ENCODE measurements at regions not wholly inside any gene's neighbourhood (a gene's known extent, or its start where the extent isn't known, plus 50 kb on each side); places are given as distances from the start of the nearest gene placed in this dataset.

- Histone ChIP-seq H3K9me3 (ENCODE audit: low read length) (no peaks in the 10 kb centered on the region), H3K79me2 (ENCODE audit: low read length) (no peaks in the 10 kb centered on the region), H3K27ac (ENCODE audit: low read length) (no peak overlapping the region), H3K27me3 (ENCODE audit: low read length) (no peaks in the 10 kb centered on the region), H4K20me1 (ENCODE audit: low read length) (no peaks in the 10 kb centered on the region), H3K36me3 (ENCODE audit: low read depth, low read length) (no peaks in the 10 kb centered on the region), H3K4me1 (ENCODE audit: insufficient read depth, low read length) (peaks cover 50% of the 10 kb centered on the region), H3K4me3 (ENCODE audit: low read length) (no peak overlapping the region), H2AFZ (ENCODE audit: low read length) (no peak overlapping the region), H3K4me2 (ENCODE audit: low read length) (no peak overlapping the region), H3K9ac (ENCODE audit: low read length) (no peak overlapping the region), H3K9me2 (replicated peaks; ENCODE audit: low read length) (no peaks in the 10 kb centered on the region), H3F3A (ENCODE audit: low read length, unreplicated experiment) (peaks cover 8% of the 10 kb centered on the region)
- no TSS peak for BruUV-seq (replicated peaks)
- ChIA-PET CTCF (no interaction called here), POLR2A (ENCODE audit: unreplicated experiment) (no interaction called here)
- intact Hi-C loops (cut with micrococcal nuclease), result no loop called here
- no peak for TF ChIP-seq EZH2 (IDR thresholded peaks at IDR 0.05; ENCODE audit: low read length, unreplicated experiment)
- ATAC-seq (no peak), DNase-seq (peak; percentile 25)
These were observed 856.8 kb upstream of the ACVR2A start for GRCh38 chr2:146987996-146988395.

GRCh38 chr2:146986161-146986560 is 858.7 kb upstream of the ACVR2A start:
- H3F3A ChIP-seq (ENCODE audit: low read length, unreplicated experiment), result peaks cover 8% of the 10 kb centered on the region
- DNase-seq (peak; percentile 81), ATAC-seq (peak; percentile 85)
- no peaks in the 10 kb centered on the region for H3K9me2 ChIP-seq (replicated peaks; ENCODE audit: low read length)
- no peaks in the 10 kb centered on the region for H3K36me3 ChIP-seq (ENCODE audit: low read depth, low read length)
- H3K9me3 ChIP-seq (ENCODE audit: low read length), result no peaks in the 10 kb centered on the region
- H3K9ac ChIP-seq (ENCODE audit: low read length), result peak overlapping the region; percentile 54
- intact Hi-C loops (cut with micrococcal nuclease), result no loop called here
- H3K27me3 ChIP-seq (ENCODE audit: low read length), result no peaks in the 10 kb centered on the region
- no TSS peak for BruUV-seq (replicated peaks)
- peak overlapping the region; percentile 46 for H3K4me2 ChIP-seq (ENCODE audit: low read length)
- H3K4me1 ChIP-seq (ENCODE audit: insufficient read depth, low read length), result peaks cover 31% of the 10 kb centered on the region
- no peaks in the 10 kb centered on the region for H3K79me2 ChIP-seq (ENCODE audit: low read length)
- peak overlapping the region; percentile 89 for H3K27ac ChIP-seq (ENCODE audit: low read length)
- H4K20me1 ChIP-seq (ENCODE audit: low read length), result no peaks in the 10 kb centered on the region
- H3K4me3 ChIP-seq (ENCODE audit: low read length), result peak overlapping the region; percentile 11; the same call in 1 of the 2 replicates
- H2AFZ ChIP-seq (ENCODE audit: low read length), result 0 out of 2 replicates have a peak overlapping the region, but pooled peaks have one; percentile 6
- TF ChIP-seq CTCF (conservative IDR thresholded peaks at IDR 0.05; ENCODE audit: low read depth, low read length) (no peak), EZH2 (IDR thresholded peaks at IDR 0.05; ENCODE audit: low read length, unreplicated experiment) (no peak)
- CTCF ChIA-PET, result no interaction called here
- POLR2A ChIA-PET (ENCODE audit: unreplicated experiment), result no interaction called here

GRCh38 chr2:146985753-146986152 is 859.1 kb upstream of the ACVR2A start:
- peaks cover 8% of the 10 kb centered on the region for H3F3A ChIP-seq (ENCODE audit: low read length, unreplicated experiment)
- H3K9me2 ChIP-seq (replicated peaks; ENCODE audit: low read length), result no peaks in the 10 kb centered on the region
- ChIA-PET CTCF (no interaction called here), POLR2A (ENCODE audit: unreplicated experiment) (interaction anchor here (0.5 kb wide), 1 partner anchor 893 kb away, joined by 4 read pairs; no protein-coding TSS in a partner anchor)
- H4K20me1 ChIP-seq (ENCODE audit: low read length), result no peaks in the 10 kb centered on the region
- H3K36me3 ChIP-seq (ENCODE audit: low read depth, low read length), result no peaks in the 10 kb centered on the region
- no TSS peak for BruUV-seq (replicated peaks)
- peak; percentile 59 for ATAC-seq
- TF ChIP-seq EZH2phosphoT487 (IDR thresholded peaks at IDR 0.05; ENCODE audit: borderline replicate concordance, low read length) (no peak), CTCF (conservative IDR thresholded peaks at IDR 0.05; ENCODE audit: low read depth, low read length) (no peak), EZH2 (IDR thresholded peaks at IDR 0.05; ENCODE audit: low read length, unreplicated experiment) (no peak)
- no peaks in the 10 kb centered on the region for H3K27me3 ChIP-seq (ENCODE audit: low read length)
- no peaks in the 10 kb centered on the region for H3K9me3 ChIP-seq (ENCODE audit: low read length)
- peak overlapping the region; percentile 46 for H3K4me2 ChIP-seq (ENCODE audit: low read length)
- H2AFZ ChIP-seq (ENCODE audit: low read length), result 0 out of 2 replicates have a peak overlapping the region, but pooled peaks have one; percentile 6
- H3K79me2 ChIP-seq (ENCODE audit: low read length), result no peaks in the 10 kb centered on the region
- H3K9ac ChIP-seq (ENCODE audit: low read length), result peak overlapping the region; percentile 54
- DNase-seq, result no peak
- H3K4me3 ChIP-seq (ENCODE audit: low read length), result peak overlapping the region; percentile 11; the same call in 1 of the 2 replicates
- intact Hi-C loops (cut with micrococcal nuclease), result no loop called here
- H3K27ac ChIP-seq (ENCODE audit: low read length), result peak overlapping the region; percentile 89
- peaks cover 31% of the 10 kb centered on the region for H3K4me1 ChIP-seq (ENCODE audit: insufficient read depth, low read length)

Data from PC-3 (cell line).